B cell (primary cell): ENCODE measurements at regions not wholly inside any gene's neighbourhood (a gene's known extent, or its start where the extent isn't known, plus 50 kb on each side); places are given as distances from the start of the nearest gene placed in this dataset.

Experiments
- CTCF ChIP-seq: fragments of 200-600 bp; IDR thresholded peaks from one replicate; pipeline ENCODE4 v1.8.0; 2022; ENCODE audit warnings: antibody characterized with exemption, mild to moderate bottlenecking
- EZH2 ChIP-seq: IDR thresholded peaks from 2 replicates; pipeline ENCODE4 v1.6.1; 2012; ENCODE audit warnings: borderline replicate concordance, low read depth, mild to moderate bottlenecking, moderate library complexity, low read length; ENCODE audit not compliant: insufficient read depth, poor library complexity, severe bottlenecking

GRCh38 chr15:23881291-23881690 is 194.2 kb upstream of the NDN start:
- TF ChIP-seq CTCF (no peak), EZH2 (no peak)
